Vagina (tissue), 2 donors: ENCODE measurements at regions not wholly inside any gene's neighbourhood (a gene's known extent, or its start where the extent isn't known, plus 50 kb on each side); places are given as distances from the start of the nearest gene placed in this dataset.

Source experiments
- POLR2A ChIP-seq, 2 donors: fragments of 450-650 bp; IDR thresholded peaks; one replicate each; pipeline ENCODE4 v1.6.1; 2017; ENCODE audit warnings: antibody characterized with exemption in 2 of 2, mild to moderate bottlenecking in 2 of 2, moderate library complexity in 2 of 2
- POLR2AphosphoS5 ChIP-seq, 2 donors: sonication (generic); formaldehyde crosslinking; IDR thresholded peaks; one replicate each; pipeline ENCODE4 v1.9.0; 2017; ENCODE audit warnings: antibody characterized with exemption in 2 of 2, mild to moderate bottlenecking in 2 of 2, low read depth in 1 of 2; ENCODE audit not compliant: insufficient read depth in 1 of 2
- TF ChIP-seq, protein P1 (sequence below), 3 experiments: fragments of 450-650 bp in 2 of 3; fragments of 200-600 bp in 1 of 3; sonication (generic) in 1 of 3; IDR thresholded peaks; one replicate each; pipeline ENCODE4 v1.5.1; 2017 to 2019; ENCODE audit warnings: antibody characterized with exemption in 3 of 3, mild to moderate bottlenecking in 2 of 3, moderate library complexity in 2 of 3

DNA sequence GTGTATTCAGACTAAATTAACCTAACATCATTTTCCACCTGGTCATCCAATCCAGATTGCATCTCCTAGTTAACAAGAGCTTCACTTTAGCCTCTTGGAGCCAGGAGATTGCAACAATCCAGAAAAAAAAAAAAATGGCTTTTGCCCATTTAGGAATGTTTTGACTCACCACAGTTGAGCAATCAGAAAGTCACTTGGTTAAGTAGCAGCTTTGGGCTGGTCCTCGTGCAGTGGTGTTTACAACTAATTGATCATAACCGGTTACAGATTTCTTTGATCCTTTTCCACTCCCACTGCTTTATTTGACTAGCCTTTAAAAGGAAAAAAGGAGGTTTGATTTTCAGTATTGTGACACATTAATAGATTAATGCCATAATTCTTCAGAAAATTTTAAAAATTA is 688.8 kb upstream of the CCDC54 start:
- no peak for TF ChIP-seq POLR2A (IDR thresholded peaks at IDR 0.05)
- TF ChIP-seq, protein P1, sequence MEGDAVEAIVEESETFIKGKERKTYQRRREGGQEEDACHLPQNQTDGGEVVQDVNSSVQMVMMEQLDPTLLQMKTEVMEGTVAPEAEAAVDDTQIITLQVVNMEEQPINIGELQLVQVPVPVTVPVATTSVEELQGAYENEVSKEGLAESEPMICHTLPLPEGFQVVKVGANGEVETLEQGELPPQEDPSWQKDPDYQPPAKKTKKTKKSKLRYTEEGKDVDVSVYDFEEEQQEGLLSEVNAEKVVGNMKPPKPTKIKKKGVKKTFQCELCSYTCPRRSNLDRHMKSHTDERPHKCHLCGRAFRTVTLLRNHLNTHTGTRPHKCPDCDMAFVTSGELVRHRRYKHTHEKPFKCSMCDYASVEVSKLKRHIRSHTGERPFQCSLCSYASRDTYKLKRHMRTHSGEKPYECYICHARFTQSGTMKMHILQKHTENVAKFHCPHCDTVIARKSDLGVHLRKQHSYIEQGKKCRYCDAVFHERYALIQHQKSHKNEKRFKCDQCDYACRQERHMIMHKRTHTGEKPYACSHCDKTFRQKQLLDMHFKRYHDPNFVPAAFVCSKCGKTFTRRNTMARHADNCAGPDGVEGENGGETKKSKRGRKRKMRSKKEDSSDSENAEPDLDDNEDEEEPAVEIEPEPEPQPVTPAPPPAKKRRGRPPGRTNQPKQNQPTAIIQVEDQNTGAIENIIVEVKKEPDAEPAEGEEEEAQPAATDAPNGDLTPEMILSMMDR (IDR thresholded peaks at IDR 0.05): no peak
- peak in 1 of 2 donors; percentile 50 for TF ChIP-seq POLR2AphosphoS5 (IDR thresholded peaks at IDR 0.05; ENCODE audit: insufficient read depth in 1 of 2, low read depth in 1 of 2)
